ENCODE measurements at regions not wholly inside any gene's neighbourhood (a gene's known extent, or its start where the extent isn't known, plus 50 kb on each side); places are given as distances from the start of the nearest gene placed in this dataset.

DNA sequence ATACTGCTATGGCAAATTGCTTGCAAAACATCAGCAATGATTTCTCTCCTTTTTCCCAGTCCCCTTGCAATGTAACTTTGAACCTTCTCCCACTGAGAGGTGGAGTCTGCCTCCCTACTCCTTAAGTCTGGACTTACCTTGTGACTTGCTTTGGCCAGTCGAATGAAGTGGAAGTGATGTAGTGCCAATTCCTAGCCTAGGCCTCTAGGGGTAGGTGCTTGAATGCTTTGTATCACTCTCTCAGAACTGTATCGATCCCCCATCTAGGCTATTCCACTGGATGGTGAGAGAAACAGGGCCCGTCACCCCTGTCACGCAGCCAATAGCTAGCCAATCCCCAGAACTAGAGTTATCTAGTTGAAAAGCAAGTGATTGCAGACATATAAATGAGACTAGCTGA, 238.6 kb downstream of the BTBD3 start:
- TF ChIP-seq, protein P1, sequence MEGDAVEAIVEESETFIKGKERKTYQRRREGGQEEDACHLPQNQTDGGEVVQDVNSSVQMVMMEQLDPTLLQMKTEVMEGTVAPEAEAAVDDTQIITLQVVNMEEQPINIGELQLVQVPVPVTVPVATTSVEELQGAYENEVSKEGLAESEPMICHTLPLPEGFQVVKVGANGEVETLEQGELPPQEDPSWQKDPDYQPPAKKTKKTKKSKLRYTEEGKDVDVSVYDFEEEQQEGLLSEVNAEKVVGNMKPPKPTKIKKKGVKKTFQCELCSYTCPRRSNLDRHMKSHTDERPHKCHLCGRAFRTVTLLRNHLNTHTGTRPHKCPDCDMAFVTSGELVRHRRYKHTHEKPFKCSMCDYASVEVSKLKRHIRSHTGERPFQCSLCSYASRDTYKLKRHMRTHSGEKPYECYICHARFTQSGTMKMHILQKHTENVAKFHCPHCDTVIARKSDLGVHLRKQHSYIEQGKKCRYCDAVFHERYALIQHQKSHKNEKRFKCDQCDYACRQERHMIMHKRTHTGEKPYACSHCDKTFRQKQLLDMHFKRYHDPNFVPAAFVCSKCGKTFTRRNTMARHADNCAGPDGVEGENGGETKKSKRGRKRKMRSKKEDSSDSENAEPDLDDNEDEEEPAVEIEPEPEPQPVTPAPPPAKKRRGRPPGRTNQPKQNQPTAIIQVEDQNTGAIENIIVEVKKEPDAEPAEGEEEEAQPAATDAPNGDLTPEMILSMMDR (IDR thresholded peaks at IDR 0.05; ENCODE audit: low read depth, low read length) = no peak
- no peak overlapping the region for H3K4me3 ChIP-seq (ENCODE audit: low read depth, low read length)

GRCh38 chr20:12159261-12159660, 241.6 kb downstream of the BTBD3 start:
- TF ChIP-seq, protein P1 (IDR thresholded peaks at IDR 0.05; ENCODE audit: low read depth, low read length) = no peak
- H3K4me3 ChIP-seq (ENCODE audit: low read depth, low read length) = no peak overlapping the region

DNA sequence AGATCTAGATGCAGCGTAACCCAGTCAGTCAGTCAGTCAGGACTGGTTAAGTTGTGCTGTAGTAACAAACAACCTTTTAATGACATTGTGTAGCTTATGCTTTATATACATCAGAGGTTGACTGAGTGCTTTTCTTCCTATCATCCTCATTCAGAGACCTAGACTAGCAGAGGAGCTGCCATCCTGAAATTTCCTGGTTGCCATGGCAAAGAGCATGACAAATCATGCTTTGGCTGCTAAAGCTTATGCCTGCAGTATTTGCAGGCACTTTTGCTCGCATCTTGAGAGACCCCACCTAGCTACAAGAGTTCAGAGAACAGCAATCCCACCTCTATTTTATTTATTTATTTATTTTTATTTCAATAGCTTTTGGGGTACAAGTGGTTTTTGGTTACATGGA, 244.0 kb downstream of the BTBD3 start:
- TF ChIP-seq, protein P1 (IDR thresholded peaks at IDR 0.05; ENCODE audit: low read depth, low read length) = no peak

GRCh38 chr20:12166053-12166717, 248.5 kb downstream of the BTBD3 start:
- TF ChIP-seq, protein P1 (IDR thresholded peaks at IDR 0.05; ENCODE audit: low read depth, low read length) = no peak
- H3K4me3 ChIP-seq (ENCODE audit: low read depth, low read length) = no peak overlapping the region

More for the DNA sequence above, 244.0 kb downstream of the BTBD3 start:
- no peak overlapping the region for H3K4me3 ChIP-seq (ENCODE audit: low read depth, low read length)

DNA sequence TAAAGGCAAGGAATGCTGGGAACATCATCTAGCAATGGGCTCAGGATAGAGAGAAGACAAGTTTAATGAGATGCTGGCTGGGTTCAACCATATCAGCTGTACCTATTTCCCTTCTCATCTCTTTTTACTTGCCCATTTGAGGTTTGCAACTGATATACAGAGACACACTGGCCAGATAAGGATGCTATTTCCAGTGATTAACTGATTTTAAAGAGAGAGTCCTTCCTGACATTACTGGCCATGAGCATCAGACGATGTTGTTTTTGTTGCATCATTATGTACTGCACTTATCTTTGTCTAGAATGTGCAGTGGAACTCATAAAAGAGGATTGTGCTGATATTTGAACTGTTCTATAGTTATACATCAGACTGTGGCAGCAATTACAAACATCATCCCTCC, 252.7 kb downstream of the BTBD3 start:
- TF ChIP-seq, protein P1 (IDR thresholded peaks at IDR 0.05; ENCODE audit: low read depth, low read length) = no peak
- H3K4me3 ChIP-seq (ENCODE audit: low read depth, low read length) = no peak overlapping the region

GRCh38 chr20:12171923-12172524, 254.3 kb downstream of the BTBD3 start:
- TF ChIP-seq, protein P1 (IDR thresholded peaks at IDR 0.05; ENCODE audit: low read depth, low read length) = no peak
- H3K4me3 ChIP-seq (ENCODE audit: low read depth, low read length) = no peak overlapping the region

DNA sequence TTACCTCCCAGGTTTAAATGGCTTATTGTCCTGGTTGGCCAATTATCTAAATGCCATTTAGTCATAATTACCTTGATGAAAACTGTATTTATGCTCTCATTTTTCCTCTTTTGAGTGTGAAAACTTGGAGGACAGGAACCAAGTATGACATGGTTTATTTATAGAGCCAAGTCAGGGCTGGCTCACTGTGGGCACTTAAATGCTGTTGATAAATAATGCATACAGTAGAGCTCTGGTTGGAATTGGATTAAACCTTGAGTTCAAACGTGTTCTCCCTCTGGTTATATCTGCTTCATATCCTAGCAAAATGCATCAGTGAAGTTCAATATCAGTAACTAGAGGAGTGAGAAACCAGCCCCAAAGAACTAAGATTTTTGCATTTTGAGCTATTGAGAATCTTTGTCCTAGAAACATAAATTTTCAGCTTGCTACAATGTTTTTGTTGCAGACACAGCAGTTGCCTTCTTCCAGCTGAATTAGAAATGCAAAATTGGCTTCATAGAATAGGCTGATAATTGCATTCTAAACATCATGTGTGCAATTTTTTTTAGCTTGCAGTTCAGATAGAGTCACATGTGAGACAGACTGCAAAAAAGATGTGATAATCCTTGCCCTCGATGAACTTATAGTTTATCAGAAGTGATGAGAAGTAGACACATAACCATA, 255.8 kb downstream of the BTBD3 start:
- H3K4me3 ChIP-seq (ENCODE audit: low read depth, low read length) = no peak overlapping the region
- TF ChIP-seq, protein P1 (IDR thresholded peaks at IDR 0.05; ENCODE audit: low read depth, low read length) = no peak
